ENCODE measurements at regions not wholly inside any gene's neighbourhood (a gene's known extent, or its start where the extent isn't known, plus 50 kb on each side); places are given as distances from the start of the nearest gene placed in this dataset.

DNA sequence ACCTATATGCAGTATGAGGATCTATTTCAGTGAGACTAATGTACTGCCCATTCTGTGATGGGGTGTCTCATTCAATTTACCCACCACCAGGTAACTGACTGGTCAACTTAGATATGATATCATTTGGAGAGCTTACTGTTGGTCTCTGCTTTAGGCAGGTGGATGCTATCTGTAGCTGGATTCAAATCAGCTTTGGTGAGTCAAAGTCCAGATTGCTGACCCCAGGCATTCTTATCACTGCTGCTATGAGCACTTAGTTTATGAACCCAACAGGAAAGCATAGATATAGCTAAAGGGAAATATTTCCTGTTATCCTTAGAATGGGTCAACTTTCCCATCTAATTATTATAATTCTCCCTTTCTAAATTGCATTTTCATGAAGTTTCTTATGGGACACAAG is 1295.2 kb upstream of the SPRY2 start:
- TF ChIP-seq CTCF (IDR thresholded peaks at IDR 0.05) (no peak), POLR2A (IDR thresholded peaks at IDR 0.05) (no peak), POLR2AphosphoS5 (IDR thresholded peaks at IDR 0.05) (no peak)
